Left lobe of liver (tissue), 2 donors: ENCODE measurements at regions not wholly inside any gene's neighbourhood (a gene's known extent, or its start where the extent isn't known, plus 50 kb on each side); places are given as distances from the start of the nearest gene placed in this dataset.

ENCODE experiments used
- ATAC-seq: fragments of 200-7000 bp; cut with Tn5 transposase; one replicate; pipeline ENCODE4 v1.9.1; 2020; ENCODE audit warnings: mild to moderate bottlenecking, moderate library complexity
- DNase-seq: peaks from one replicate; pipeline ENCODE4 v3.0.0-alpha.2; 2020; ENCODE audit warnings: low spot score
- donor health status: DM: no; HTN: no; CAD: no; lungs with moderate emphysema.
- donor health status: DM: no; HTN: yes; CAD: no.

GRCh38 chr1:96340686-96341085, 380.9 kb upstream of the PTBP2 start:
- DNase-seq (no peak), ATAC-seq (no peak)

DNA sequence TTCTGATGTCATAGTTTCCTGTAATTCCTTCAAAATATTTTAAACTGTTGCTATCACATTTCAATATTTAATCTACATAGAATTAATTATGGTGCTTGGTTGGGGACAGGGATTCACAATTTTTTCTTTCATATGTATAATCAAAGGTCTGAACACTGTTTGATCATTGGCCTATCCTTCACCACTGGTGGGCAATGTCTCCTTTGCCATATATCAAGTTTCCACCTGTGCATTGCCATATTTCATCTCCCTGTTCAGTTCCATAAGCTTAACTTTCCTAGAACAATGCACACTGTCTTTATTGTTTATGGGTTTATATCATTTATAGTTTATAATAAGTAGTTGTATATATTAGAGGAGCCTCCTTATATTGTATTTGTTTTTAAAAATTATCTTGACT, 374.9 kb upstream of the PTBP2 start:
- no peak for ATAC-seq
- no peak for DNase-seq

DNA sequence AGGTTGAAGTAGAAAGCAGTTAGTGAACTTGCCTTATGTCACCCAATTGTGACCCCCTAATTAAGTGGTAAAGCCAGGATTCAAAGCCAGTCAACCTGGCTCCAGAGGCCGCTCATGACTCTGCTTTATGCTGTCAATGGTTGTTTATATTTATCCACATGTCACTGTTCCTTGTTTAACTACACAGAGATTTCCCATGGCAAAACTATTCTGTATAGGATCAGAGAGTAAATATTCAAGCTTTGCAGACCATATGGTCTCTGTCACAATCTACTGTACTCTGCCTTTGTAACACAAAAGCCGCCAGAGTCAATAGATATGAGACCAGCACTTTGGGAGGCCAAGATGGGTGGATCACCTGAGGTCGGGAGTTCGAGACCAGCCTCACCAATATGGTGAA, 371.7 kb upstream of the PTBP2 start:
- DNase-seq, result no peak
- no peak for ATAC-seq

- ATAC-seq, result no peak
- no peak for DNase-seq
Measured at GRCh38 chr1:96352733-96353132, 368.9 kb upstream of the PTBP2 start.

DNA sequence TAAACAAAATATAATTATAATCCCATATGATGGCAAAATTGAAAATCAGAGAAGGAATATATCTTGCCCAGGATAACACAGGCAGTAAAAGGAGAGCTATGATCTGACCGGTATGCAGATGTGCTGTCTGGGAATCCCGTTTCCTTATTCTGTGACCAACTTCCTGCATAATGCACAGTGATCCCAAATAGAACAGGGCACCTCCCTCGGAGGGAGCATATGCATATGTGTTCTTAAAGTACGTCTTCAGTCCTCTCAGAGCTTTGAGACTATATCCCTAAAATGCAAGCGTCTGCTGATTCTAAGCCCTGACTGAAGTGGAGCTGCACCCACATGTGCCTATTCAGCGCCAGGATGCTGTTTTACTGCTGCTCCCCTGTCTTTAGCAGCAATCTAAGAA, 366.1 kb upstream of the PTBP2 start:
- DNase-seq, result no peak

DNA sequence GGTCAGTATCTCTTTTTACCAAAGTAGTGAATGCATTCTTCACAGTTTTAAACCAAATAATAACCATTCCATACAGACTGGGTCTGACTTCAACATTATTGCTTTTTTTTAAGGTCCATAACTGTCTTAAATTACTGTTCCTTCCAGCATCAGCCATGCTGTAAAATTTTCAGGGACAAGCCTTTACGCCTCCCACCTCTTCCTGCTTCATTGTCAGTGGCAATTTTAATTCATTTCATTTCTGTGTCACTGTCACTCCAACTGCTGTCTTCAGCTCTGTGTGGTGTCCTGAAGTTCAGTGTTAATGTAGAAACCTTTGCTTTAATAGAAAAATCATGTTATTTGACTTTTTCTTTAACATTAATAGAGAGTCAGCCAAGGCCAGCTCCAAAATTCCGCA, 365.6 kb upstream of the PTBP2 start:
- ATAC-seq (no peak), DNase-seq (no peak)

More for the DNA sequence above, 366.1 kb upstream of the PTBP2 start:
- ATAC-seq, result no peak

DNA sequence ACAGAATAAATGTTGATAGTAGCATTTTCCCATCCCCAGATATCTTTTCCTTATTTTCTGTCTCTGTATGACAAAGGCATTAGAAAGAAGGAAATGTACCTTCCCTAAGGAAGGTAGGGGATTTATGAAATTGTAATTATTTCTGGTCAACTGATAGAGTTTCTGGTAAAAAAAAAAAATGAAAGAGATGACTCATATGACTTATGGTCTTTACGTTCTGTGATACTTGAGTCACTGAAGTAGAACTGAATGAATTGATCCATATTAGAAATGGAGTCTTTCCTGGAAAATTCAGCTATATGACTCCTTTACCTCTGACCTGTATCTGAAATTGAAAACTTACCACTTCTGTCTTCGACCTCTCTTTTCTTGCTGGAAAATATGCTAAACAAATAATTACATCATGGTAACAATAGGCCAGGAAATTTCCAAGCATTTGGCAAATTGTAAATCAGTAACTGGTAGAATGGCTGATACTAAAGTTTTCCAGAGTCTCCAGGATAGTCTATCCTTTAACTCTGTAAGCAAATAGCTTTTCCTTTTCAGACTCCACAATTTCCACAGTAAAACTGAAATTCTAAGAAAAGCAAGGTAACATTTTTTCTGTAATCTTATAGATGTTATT, 364.3 kb upstream of the PTBP2 start:
- ATAC-seq, result no peak
- DNase-seq, result no peak

DNA sequence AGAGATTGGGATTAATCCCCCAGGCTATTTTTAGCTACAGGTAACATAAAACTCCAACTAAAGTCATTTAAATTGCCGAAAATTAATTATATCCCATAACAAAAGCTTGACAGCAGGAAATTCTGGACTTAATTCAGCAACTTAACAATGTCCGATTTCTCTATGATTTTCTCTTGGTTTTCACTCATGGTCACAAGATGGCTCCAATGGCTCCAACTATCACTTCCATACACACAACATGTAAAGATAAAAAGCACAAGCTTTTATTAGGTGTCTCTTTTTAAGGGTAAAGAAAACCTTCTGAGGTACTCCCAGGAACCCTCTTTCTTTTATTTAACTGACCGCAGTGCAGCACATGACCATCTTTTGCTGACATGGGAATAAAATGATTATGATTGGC, 363.5 kb upstream of the PTBP2 start:
- no peak for ATAC-seq

DNA sequence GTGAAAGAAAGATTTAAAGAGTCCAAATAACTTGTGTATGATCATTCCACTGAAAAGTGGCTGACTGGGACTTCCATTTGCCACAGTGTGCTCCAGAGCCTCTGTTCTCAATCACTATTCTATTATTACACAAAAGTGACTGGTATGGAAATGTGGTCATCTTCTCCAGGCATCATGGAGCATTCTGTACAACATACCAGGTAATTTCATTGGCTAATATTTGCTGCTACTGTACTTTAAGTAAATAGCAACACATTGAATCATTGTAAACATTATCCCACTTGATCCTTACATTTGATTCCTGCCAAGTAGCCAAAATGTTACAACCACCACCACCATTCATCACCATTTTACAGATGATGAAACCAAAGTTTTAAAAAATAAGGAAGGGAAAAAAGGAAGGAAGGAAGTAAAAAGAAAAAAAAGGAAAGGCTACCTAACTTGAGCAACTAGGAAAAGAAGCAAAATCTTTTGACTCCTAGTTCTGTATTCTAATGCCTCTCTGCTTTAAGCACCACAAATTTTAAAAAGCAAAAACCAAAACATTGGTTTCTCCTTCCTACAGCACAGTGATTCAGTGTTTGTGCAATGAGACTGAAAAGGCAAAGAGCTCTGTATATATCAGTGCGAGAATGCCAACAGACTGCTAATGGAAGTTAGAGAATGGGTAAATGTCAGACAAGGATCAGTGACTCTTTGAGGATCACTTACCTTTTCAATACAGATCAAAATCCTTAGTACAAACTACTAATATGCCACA, 361.4 kb upstream of the PTBP2 start:
- DNase-seq, result no peak
- no peak for ATAC-seq

More for the DNA sequence above, 363.5 kb upstream of the PTBP2 start:
- no peak for DNase-seq

GRCh38 chr1:96361271-96361856, 360.2 kb upstream of the PTBP2 start:
- no peak for DNase-seq
- ATAC-seq, result no peak

- DNase-seq (no peak), ATAC-seq (no peak)
Measured at GRCh38 chr1:96361961-96362360, 359.6 kb upstream of the PTBP2 start.

DNA sequence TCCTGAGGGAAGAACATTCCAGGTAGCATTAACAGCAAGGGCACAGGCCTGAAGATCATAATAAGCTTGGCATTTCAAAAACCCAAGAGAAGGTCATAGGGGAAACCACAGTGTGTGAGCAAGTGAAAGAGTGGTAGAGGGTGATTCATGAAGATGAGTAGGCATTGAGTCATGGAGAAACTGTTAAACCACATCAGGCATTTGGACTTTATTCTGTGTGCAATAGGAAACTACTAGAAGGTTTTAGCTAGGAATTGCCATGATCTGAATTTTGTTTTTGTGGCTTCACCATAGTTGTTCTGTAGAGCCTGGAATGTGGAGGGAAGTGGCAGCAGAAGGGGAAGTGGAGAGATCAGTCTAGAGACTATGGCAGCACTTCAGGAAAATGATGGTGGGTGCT, 359.0 kb upstream of the PTBP2 start:
- ATAC-seq (no peak), DNase-seq (no peak)

- DNase-seq (no peak), ATAC-seq (no peak)
Measured at GRCh38 chr1:96363826-96364225, 357.8 kb upstream of the PTBP2 start.

DNA sequence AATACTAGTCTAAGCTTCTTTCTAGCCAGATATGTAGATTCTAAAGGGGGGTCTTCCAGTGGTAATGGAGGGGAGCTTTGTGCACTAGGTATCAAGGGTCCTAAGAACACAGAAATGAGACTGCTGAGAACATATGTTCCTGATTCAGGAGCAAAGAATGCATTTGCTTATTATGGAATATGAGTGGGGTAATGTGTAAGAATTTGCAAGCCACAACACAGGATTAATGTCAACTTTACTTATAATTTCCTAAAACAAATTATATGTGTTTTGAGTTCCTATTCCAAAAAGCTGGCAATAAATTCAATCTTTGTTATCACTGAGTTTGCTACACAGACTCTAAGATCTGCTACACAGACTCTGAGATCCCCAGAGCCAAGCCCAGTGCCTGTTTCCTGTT, 357.0 kb upstream of the PTBP2 start:
- ATAC-seq, result no peak

GRCh38 chr1:96365076-96365475, 356.5 kb upstream of the PTBP2 start:
- DNase-seq (no peak), ATAC-seq (no peak)

More for the DNA sequence above, 357.0 kb upstream of the PTBP2 start:
- DNase-seq, result no peak

DNA sequence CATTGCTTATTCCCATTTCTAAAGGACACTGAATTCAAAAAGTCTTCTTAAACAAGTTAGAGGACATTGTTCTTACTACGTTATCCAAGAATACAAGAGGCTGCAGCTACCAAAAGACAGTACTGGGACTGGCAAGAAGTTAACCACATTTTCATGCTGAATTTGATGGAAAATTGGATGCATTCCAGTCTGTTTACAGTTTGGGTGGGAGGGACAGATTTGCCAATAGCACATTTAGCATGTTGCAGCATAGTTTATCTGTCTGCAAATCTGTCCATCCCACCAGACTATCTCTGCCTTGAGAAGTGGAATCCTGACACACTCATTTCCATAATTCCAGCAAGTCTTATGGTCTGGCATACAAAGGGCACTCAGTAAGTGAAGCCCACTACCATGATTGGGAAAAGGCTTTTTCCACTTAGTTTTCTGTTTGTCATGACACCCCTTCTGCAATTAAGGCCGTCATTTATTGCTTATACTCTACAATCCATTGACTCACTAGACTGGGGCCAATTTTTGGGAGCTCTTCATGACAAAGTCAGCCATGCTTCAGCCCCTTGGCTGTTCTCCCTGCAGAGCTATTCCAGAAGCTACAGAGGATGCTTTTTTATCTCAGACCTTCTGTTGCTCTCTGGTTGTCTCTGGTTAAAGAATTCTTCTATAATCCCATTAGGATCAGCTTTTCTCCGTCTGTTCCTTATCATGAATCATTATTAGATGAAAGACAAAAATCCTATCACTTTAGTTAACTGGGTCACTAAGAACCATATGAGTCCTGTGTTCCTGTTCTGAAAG, 355.8 kb upstream of the PTBP2 start:
- no peak for ATAC-seq
- no peak for DNase-seq

GRCh38 chr1:96366516-96366915, 355.1 kb upstream of the PTBP2 start:
- no peak for ATAC-seq

GRCh38 chr1:96367791-96368190, 353.8 kb upstream of the PTBP2 start:
- no peak for ATAC-seq
- no peak for DNase-seq

More at GRCh38 chr1:96366516-96366915, 355.1 kb upstream of the PTBP2 start:
- no peak for DNase-seq

GRCh38 chr1:96370757-96371156, 350.8 kb upstream of the PTBP2 start:
- no peak for ATAC-seq
- no peak for DNase-seq

DNA sequence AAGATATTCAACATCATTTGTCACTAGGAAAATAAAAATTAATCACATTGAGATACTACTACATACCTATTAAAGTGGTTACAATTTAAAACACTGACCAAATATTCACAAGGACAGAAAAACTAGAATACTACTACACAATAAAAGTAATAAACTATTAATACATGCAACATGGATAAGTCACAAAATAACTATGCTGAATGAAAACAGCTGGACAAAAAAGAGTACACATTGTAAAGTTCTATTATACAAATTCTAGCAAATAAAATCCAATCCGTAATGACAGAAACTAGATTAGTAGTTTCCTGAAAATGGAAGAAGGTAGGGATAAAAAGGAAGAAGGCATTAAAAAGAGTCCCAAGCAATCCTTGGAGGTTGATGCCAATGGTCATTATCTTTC, 348.7 kb upstream of the PTBP2 start:
- DNase-seq (no peak), ATAC-seq (no peak)

DNA sequence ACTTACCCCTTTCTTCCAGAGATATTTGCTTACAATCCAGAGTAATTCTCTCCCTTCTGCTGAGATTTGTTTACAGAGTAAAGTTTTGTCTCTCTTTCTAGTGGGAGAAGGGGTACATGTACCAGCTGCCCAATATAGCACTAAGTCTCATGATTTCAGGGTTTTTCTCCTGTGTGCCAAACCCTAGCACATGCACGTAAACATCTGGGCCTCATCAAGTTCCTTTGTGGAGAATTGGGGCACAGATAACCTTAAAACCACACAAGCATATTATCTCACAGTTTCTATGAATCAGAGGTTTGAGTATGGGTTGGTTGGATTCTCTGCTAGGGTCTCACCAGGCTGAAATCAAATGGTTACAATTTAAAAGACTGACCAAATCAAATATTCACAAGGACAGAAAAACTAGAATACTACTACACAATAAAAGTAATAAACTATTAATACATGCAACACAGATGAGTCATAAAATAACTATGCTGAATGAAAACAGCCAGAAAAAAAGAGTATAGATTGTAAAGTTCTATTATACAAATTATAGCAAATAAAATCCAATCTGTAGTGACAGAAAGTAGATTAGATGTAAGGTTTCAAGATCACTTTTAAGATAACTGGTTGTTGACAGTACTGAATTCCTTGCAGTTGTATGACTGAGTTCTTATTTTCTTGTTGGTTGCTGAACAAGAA, 347.4 kb upstream of the PTBP2 start:
- DNase-seq, result no peak
- ATAC-seq, result no peak
